ENCODE measurements at regions not wholly inside any gene's neighbourhood (a gene's known extent, or its start where the extent isn't known, plus 50 kb on each side); places are given as distances from the start of the nearest gene placed in this dataset.

GRCh38 chr14:66117600-66117999, 368.6 kb upstream of the CCDC196 start:
- TF ChIP-seq CTCF (IDR thresholded peaks at IDR 0.05) = no peak
- ATAC-seq (no peak), DNase-seq (no peak)
- intact Hi-C loops (cut with micrococcal nuclease) = no loop called here
- H3K4me3 Mint-ChIP-seq = no peak overlapping the region
- no peaks in the 10 kb centered on the region for H3K36me3 Mint-ChIP-seq
- H3K27me3 ChIP-seq (ENCODE audit: control insufficient read depth, insufficient read depth, low read length) = no peaks in the 10 kb centered on the region
- H3K4me1 Mint-ChIP-seq = no peaks in the 10 kb centered on the region
- no peak overlapping the region for H3K27ac ChIP-seq (ENCODE audit: low read length)
- H3K27me3 Mint-ChIP-seq (ENCODE audit: low read depth in 2 of 2) = peaks cover 9 to 10% of the 10 kb centered on the region in 2 donors
- WGBS (ENCODE audit: insufficient coverage) = 84% methylated on average over 3 of the region's 3 CpGs
- H3K36me3 ChIP-seq (ENCODE audit: control insufficient read depth, insufficient read depth, low read length) = no peaks in the 10 kb centered on the region
- H3K4me3 ChIP-seq (ENCODE audit: low read length) = no peak overlapping the region
- no peak overlapping the region for H3K27ac Mint-ChIP-seq
- no peaks in the 10 kb centered on the region for H3K9me3 Mint-ChIP-seq
- H3K4me1 ChIP-seq (ENCODE audit: control insufficient read depth, insufficient read depth, low read length) = no peaks in the 10 kb centered on the region
- H3K9me3 ChIP-seq (ENCODE audit: control insufficient read depth, insufficient read depth, low read length) = no peaks in the 10 kb centered on the region

- H3K4me3 Mint-ChIP-seq = no peak overlapping the region
- Histone ChIP-seq H3K27ac (ENCODE audit: low read length) (no peak overlapping the region), H3K9me3 (ENCODE audit: control insufficient read depth, insufficient read depth, low read length) (no peaks in the 10 kb centered on the region), H3K4me3 (ENCODE audit: low read length) (no peak overlapping the region), H3K27me3 (ENCODE audit: control insufficient read depth, insufficient read depth, low read length) (no peaks in the 10 kb centered on the region), H3K36me3 (ENCODE audit: control insufficient read depth, insufficient read depth, low read length) (no peaks in the 10 kb centered on the region), H3K4me1 (ENCODE audit: control insufficient read depth, insufficient read depth, low read length) (no peaks in the 10 kb centered on the region)
- no peak overlapping the region for H3K27ac Mint-ChIP-seq
- no peak for ATAC-seq
- no peaks in the 10 kb centered on the region for H3K4me1 Mint-ChIP-seq
- TF ChIP-seq CTCF (IDR thresholded peaks at IDR 0.05) = no peak
- 90% methylated on average over 5 of the region's 5 CpGs for WGBS (ENCODE audit: insufficient coverage)
- H3K36me3 Mint-ChIP-seq = no peaks in the 10 kb centered on the region
- peaks cover 9 to 14% of the 10 kb centered on the region in 2 donors for H3K27me3 Mint-ChIP-seq (ENCODE audit: low read depth in 2 of 2)
- DNase-seq = no peak
- H3K9me3 Mint-ChIP-seq = no peaks in the 10 kb centered on the region
- intact Hi-C loops (cut with micrococcal nuclease) = no loop called here
Measured at GRCh38 chr14:66119606-66120231, 366.5 kb upstream of the CCDC196 start.

GRCh38 chr14:66120402-66120801, 365.8 kb upstream of the CCDC196 start:
- Histone ChIP-seq H3K27me3 (ENCODE audit: control insufficient read depth, insufficient read depth, low read length) (no peaks in the 10 kb centered on the region), H3K4me3 (ENCODE audit: low read length) (no peak overlapping the region), H3K9me3 (ENCODE audit: control insufficient read depth, insufficient read depth, low read length) (no peaks in the 10 kb centered on the region), H3K27ac (ENCODE audit: low read length) (no peak overlapping the region), H3K4me1 (ENCODE audit: control insufficient read depth, insufficient read depth, low read length) (no peaks in the 10 kb centered on the region), H3K36me3 (ENCODE audit: control insufficient read depth, insufficient read depth, low read length) (no peaks in the 10 kb centered on the region)
- DNase-seq (no peak), ATAC-seq (no peak)
- H3K36me3 Mint-ChIP-seq = no peaks in the 10 kb centered on the region
- TF ChIP-seq CTCF (IDR thresholded peaks at IDR 0.05) = no peak
- no peaks in the 10 kb centered on the region for H3K9me3 Mint-ChIP-seq
- no peak overlapping the region for H3K4me3 Mint-ChIP-seq
- H3K4me1 Mint-ChIP-seq = no peaks in the 10 kb centered on the region
- intact Hi-C loops (cut with micrococcal nuclease) = no loop called here
- no peak overlapping the region for H3K27ac Mint-ChIP-seq
- peaks cover 9 to 18% of the 10 kb centered on the region in 2 donors for H3K27me3 Mint-ChIP-seq (ENCODE audit: low read depth in 2 of 2)
- WGBS (ENCODE audit: insufficient coverage) = 82% methylated on average over 1 of the region's 3 CpGs

GRCh38 chr14:66121859-66122258, 364.3 kb upstream of the CCDC196 start:
- Histone ChIP-seq H3K27me3 (ENCODE audit: control insufficient read depth, insufficient read depth, low read length) (no peaks in the 10 kb centered on the region), H3K27ac (ENCODE audit: low read length) (no peak overlapping the region), H3K4me3 (ENCODE audit: low read length) (no peak overlapping the region), H3K9me3 (ENCODE audit: control insufficient read depth, insufficient read depth, low read length) (no peaks in the 10 kb centered on the region), H3K4me1 (ENCODE audit: control insufficient read depth, insufficient read depth, low read length) (no peaks in the 10 kb centered on the region), H3K36me3 (ENCODE audit: control insufficient read depth, insufficient read depth, low read length) (no peaks in the 10 kb centered on the region)
- intact Hi-C loops (cut with micrococcal nuclease) = no loop called here
- no peak overlapping the region for H3K27ac Mint-ChIP-seq
- no peak overlapping the region for H3K4me3 Mint-ChIP-seq
- no peak for ATAC-seq
- H3K36me3 Mint-ChIP-seq = no peaks in the 10 kb centered on the region
- H3K27me3 Mint-ChIP-seq (ENCODE audit: low read depth in 2 of 2) = peaks cover 9 to 18% of the 10 kb centered on the region in 2 donors
- 88% methylated on average over 2 of the region's 3 CpGs for WGBS (ENCODE audit: insufficient coverage)
- no peak for DNase-seq
- H3K4me1 Mint-ChIP-seq = no peaks in the 10 kb centered on the region
- TF ChIP-seq CTCF (IDR thresholded peaks at IDR 0.05) = no peak
- no peaks in the 10 kb centered on the region for H3K9me3 Mint-ChIP-seq

Data from natural killer cell (primary cell).